ENCODE measurements at regions not wholly inside any gene's neighbourhood (a gene's known extent, or its start where the extent isn't known, plus 50 kb on each side); places are given as distances from the start of the nearest gene placed in this dataset.
A peak's percentile ranks its signal among the peaks of the same experiment; 100 is the strongest.

GRCh38 chr5:97906135-97906534 lies 723.1 kb upstream of the RIOK2 start:
- no peak overlapping the region for H2BK120ac ChIP-seq (ENCODE audit: insufficient read depth, low read length, poor library complexity)
- H2AK5ac ChIP-seq (ENCODE audit: low read length) = no peak overlapping the region
- no peak overlapping the region for H3K4me2 ChIP-seq (ENCODE audit: low read length)
- H3K27me3 ChIP-seq (ENCODE audit: insufficient read depth, low read length) = no peaks in the 10 kb centered on the region
- H4K8ac ChIP-seq (ENCODE audit: low read depth, low read length) = no peak overlapping the region
- H3K4ac ChIP-seq (ENCODE audit: low read depth, low read length) = no peak overlapping the region
- no peak overlapping the region for H3K9ac ChIP-seq (ENCODE audit: low read length)
- no peaks in the 10 kb centered on the region for H3K4me1 ChIP-seq (ENCODE audit: control insufficient read depth in 1 of 2, insufficient read depth in 2 of 2, low read length in 2 of 2)
- no peak overlapping the region for H3K23ac ChIP-seq (ENCODE audit: low read length)
- no peak overlapping the region for H2BK12ac ChIP-seq (ENCODE audit: low read length)
- H3K9me3 ChIP-seq (ENCODE audit: insufficient read depth, low read depth, low read length) = peaks cover 2% of the 10 kb centered on the region
- no peak overlapping the region for H3K27ac ChIP-seq (ENCODE audit: low read depth, low read length)
- H3K4me3 ChIP-seq (ENCODE audit: low read depth, low read length) = no peak overlapping the region
- no peak overlapping the region for H3K18ac ChIP-seq (ENCODE audit: low read length)
- H3K14ac ChIP-seq (ENCODE audit: low read length) = no peak overlapping the region
- no CpG with 5 or more reads among the region's 3 CpGs for WGBS (ENCODE audit: extremely low coverage, insufficient coverage, insufficient read length)
- H3K79me2 ChIP-seq (ENCODE audit: control insufficient read depth, insufficient read depth, low read length, poor library complexity) = no peaks in the 10 kb centered on the region
- H4K91ac ChIP-seq (ENCODE audit: low read depth, low read length) = no peak overlapping the region
- H3K79me1 ChIP-seq (ENCODE audit: low read length) = no peaks in the 10 kb centered on the region
- H2BK5ac ChIP-seq (ENCODE audit: low read depth, low read length, poor library complexity) = no peak overlapping the region
- no peak overlapping the region for H4K12ac ChIP-seq (ENCODE audit: low read depth, low read length)
- no peak overlapping the region for H2AFZ ChIP-seq (ENCODE audit: insufficient read depth, low read length, poor library complexity)
- no peak for DNase-seq
- no peaks in the 10 kb centered on the region for H3K36me3 ChIP-seq (ENCODE audit: control insufficient read depth in 1 of 2, insufficient read depth in 2 of 2, low read length in 2 of 2)

- Histone ChIP-seq H4K91ac (ENCODE audit: low read depth, low read length) (no peak overlapping the region), H2BK120ac (ENCODE audit: insufficient read depth, low read length, poor library complexity) (no peak overlapping the region), H3K9me3 (ENCODE audit: insufficient read depth, low read depth, low read length) (peaks cover 2% of the 10 kb centered on the region), H3K27me3 (ENCODE audit: insufficient read depth, low read length) (no peaks in the 10 kb centered on the region), H3K4ac (ENCODE audit: low read depth, low read length) (no peak overlapping the region), H4K12ac (ENCODE audit: low read depth, low read length) (no peak overlapping the region), H3K27ac (ENCODE audit: low read depth, low read length) (peak overlapping the region; percentile 57), H3K4me2 (ENCODE audit: low read length) (no peak overlapping the region), H2BK5ac (ENCODE audit: low read depth, low read length, poor library complexity) (no peak overlapping the region), H2AFZ (ENCODE audit: insufficient read depth, low read length, poor library complexity) (no peak overlapping the region), H3K14ac (ENCODE audit: low read length) (no peak overlapping the region), H3K4me3 (ENCODE audit: low read depth, low read length) (no peak overlapping the region), H3K4me1 (ENCODE audit: control insufficient read depth in 1 of 2, insufficient read depth in 2 of 2, low read length in 2 of 2) (no peaks in the 10 kb centered on the region), H3K18ac (ENCODE audit: low read length) (no peak overlapping the region), H3K79me1 (ENCODE audit: low read length) (no peaks in the 10 kb centered on the region), H2BK12ac (ENCODE audit: low read length) (no peak overlapping the region), H2AK5ac (ENCODE audit: low read length) (no peak overlapping the region), H3K23ac (ENCODE audit: low read length) (no peak overlapping the region), H3K36me3 (ENCODE audit: control insufficient read depth in 1 of 2, insufficient read depth in 2 of 2, low read length in 2 of 2) (no peaks in the 10 kb centered on the region), H4K8ac (ENCODE audit: low read depth, low read length) (no peak overlapping the region), H3K79me2 (ENCODE audit: control insufficient read depth, insufficient read depth, low read length, poor library complexity) (no peaks in the 10 kb centered on the region), H3K9ac (ENCODE audit: low read length) (no peak overlapping the region)
- peak; percentile 92 to 94 for DNase-seq
- no CpG with 5 or more reads among the region's 3 CpGs for WGBS (ENCODE audit: extremely low coverage, insufficient coverage, insufficient read length)
Measured at GRCh38 chr5:97907646-97908400, 724.8 kb upstream of the RIOK2 start.

- Histone ChIP-seq H2AFZ (ENCODE audit: insufficient read depth, low read length, poor library complexity) (no peak overlapping the region), H4K12ac (ENCODE audit: low read depth, low read length) (no peak overlapping the region)
Measured at GRCh38 chr5:97909541-97909940, 726.5 kb upstream of the RIOK2 start.

GRCh38 chr5:97914483-97914882 lies 731.4 kb upstream of the RIOK2 start:
- H2BK12ac ChIP-seq (ENCODE audit: low read length) = no peak overlapping the region
- WGBS (ENCODE audit: extremely low coverage, insufficient coverage, insufficient read length) = no CpG with 5 or more reads among the region's 1 CpG

More at GRCh38 chr5:97909541-97909940, 726.5 kb upstream of the RIOK2 start:
- H4K91ac ChIP-seq (ENCODE audit: low read depth, low read length) = no peak overlapping the region
- H3K36me3 ChIP-seq (ENCODE audit: control insufficient read depth in 1 of 2, insufficient read depth in 2 of 2, low read length in 2 of 2) = no peaks in the 10 kb centered on the region
- no peak overlapping the region for H2BK5ac ChIP-seq (ENCODE audit: low read depth, low read length, poor library complexity)
- H3K79me1 ChIP-seq (ENCODE audit: low read length) = no peaks in the 10 kb centered on the region
- no peak overlapping the region for H3K18ac ChIP-seq (ENCODE audit: low read length)
- H3K4me3 ChIP-seq (ENCODE audit: low read depth, low read length) = no peak overlapping the region
- no peak overlapping the region for H3K4ac ChIP-seq (ENCODE audit: low read depth, low read length)
- H3K27ac ChIP-seq (ENCODE audit: low read depth, low read length) = no peak overlapping the region
- H3K4me1 ChIP-seq (ENCODE audit: control insufficient read depth in 1 of 2, insufficient read depth in 2 of 2, low read length in 2 of 2) = no peaks in the 10 kb centered on the region
- H2BK120ac ChIP-seq (ENCODE audit: insufficient read depth, low read length, poor library complexity) = no peak overlapping the region
- no peaks in the 10 kb centered on the region for H3K9me3 ChIP-seq (ENCODE audit: insufficient read depth, low read depth, low read length)
- no peaks in the 10 kb centered on the region for H3K79me2 ChIP-seq (ENCODE audit: control insufficient read depth, insufficient read depth, low read length, poor library complexity)
- H4K8ac ChIP-seq (ENCODE audit: low read depth, low read length) = no peak overlapping the region
- no peak overlapping the region for H3K4me2 ChIP-seq (ENCODE audit: low read length)
- peak; percentile 39 to 55 for DNase-seq
- no peak overlapping the region for H3K23ac ChIP-seq (ENCODE audit: low read length)
- H3K14ac ChIP-seq (ENCODE audit: low read length) = no peak overlapping the region
- no peak overlapping the region for H2BK12ac ChIP-seq (ENCODE audit: low read length)
- no CpG with 5 or more reads among the region's 1 CpG for WGBS (ENCODE audit: extremely low coverage, insufficient coverage, insufficient read length)
- no peak overlapping the region for H3K9ac ChIP-seq (ENCODE audit: low read length)
- no peak overlapping the region for H2AK5ac ChIP-seq (ENCODE audit: low read length)
- H3K27me3 ChIP-seq (ENCODE audit: insufficient read depth, low read length) = no peaks in the 10 kb centered on the region

More at GRCh38 chr5:97914483-97914882, 731.4 kb upstream of the RIOK2 start:
- no peaks in the 10 kb centered on the region for H3K27me3 ChIP-seq (ENCODE audit: insufficient read depth, low read length)
- H4K91ac ChIP-seq (ENCODE audit: low read depth, low read length) = no peak overlapping the region
- H3K14ac ChIP-seq (ENCODE audit: low read length) = no peak overlapping the region
- no peaks in the 10 kb centered on the region for H3K4me1 ChIP-seq (ENCODE audit: control insufficient read depth in 1 of 2, insufficient read depth in 2 of 2, low read length in 2 of 2)
- H3K4me3 ChIP-seq (ENCODE audit: low read depth, low read length) = no peak overlapping the region
- H4K8ac ChIP-seq (ENCODE audit: low read depth, low read length) = no peak overlapping the region
- no peak overlapping the region for H3K27ac ChIP-seq (ENCODE audit: low read depth, low read length)
- H2AK5ac ChIP-seq (ENCODE audit: low read length) = no peak overlapping the region
- DNase-seq = peak in 1 of 2 donors; percentile 39
- H3K18ac ChIP-seq (ENCODE audit: low read length) = no peak overlapping the region
- H3K23ac ChIP-seq (ENCODE audit: low read length) = no peak overlapping the region
- no peak overlapping the region for H3K4me2 ChIP-seq (ENCODE audit: low read length)
- H3K9me3 ChIP-seq (ENCODE audit: insufficient read depth, low read depth, low read length) = no peaks in the 10 kb centered on the region
- no peak overlapping the region for H2AFZ ChIP-seq (ENCODE audit: insufficient read depth, low read length, poor library complexity)
- H3K79me1 ChIP-seq (ENCODE audit: low read length) = no peaks in the 10 kb centered on the region
- H3K4ac ChIP-seq (ENCODE audit: low read depth, low read length) = no peak overlapping the region
- H3K9ac ChIP-seq (ENCODE audit: low read length) = no peak overlapping the region
- H2BK5ac ChIP-seq (ENCODE audit: low read depth, low read length, poor library complexity) = no peak overlapping the region
- H3K79me2 ChIP-seq (ENCODE audit: control insufficient read depth, insufficient read depth, low read length, poor library complexity) = no peaks in the 10 kb centered on the region
- no peaks in the 10 kb centered on the region for H3K36me3 ChIP-seq (ENCODE audit: control insufficient read depth in 1 of 2, insufficient read depth in 2 of 2, low read length in 2 of 2)
- no peak overlapping the region for H2BK120ac ChIP-seq (ENCODE audit: insufficient read depth, low read length, poor library complexity)
- no peak overlapping the region for H4K12ac ChIP-seq (ENCODE audit: low read depth, low read length)
